C4-2B (cell line): ENCODE measurements at regions not wholly inside any gene's neighbourhood (a gene's known extent, or its start where the extent isn't known, plus 50 kb on each side); places are given as distances from the start of the nearest gene placed in this dataset.

Source experiments
- ZFX ChIP-seq: fragments of 450-650 bp; IDR thresholded peaks from 2 replicates; pipeline ENCODE4 v1.6.1; 2017
- TF ChIP-seq, protein P1 (sequence below): fragments of 450-650 bp; conservative IDR thresholded peaks from 2 replicates; pipeline ENCODE4 v1.5.1; 2017; ENCODE audit warnings: mild to moderate bottlenecking

DNA sequence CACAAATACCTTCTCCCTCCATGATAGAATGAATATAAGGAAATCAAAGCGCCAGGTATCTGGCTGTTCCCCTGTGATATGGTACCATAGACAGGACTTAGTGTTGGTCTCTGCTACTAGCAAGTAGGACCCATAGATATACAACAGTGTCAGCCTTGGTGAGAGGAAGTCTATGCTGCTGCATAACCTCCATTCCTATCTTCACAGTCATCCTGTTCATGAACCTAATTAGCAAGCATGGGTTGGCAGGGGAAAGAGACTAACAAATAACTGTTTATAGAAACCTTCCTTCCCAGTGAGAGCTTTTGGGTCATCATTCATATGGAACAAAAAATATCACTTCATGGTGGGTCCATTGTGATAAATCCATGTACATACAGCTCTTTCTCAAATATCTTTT, 188.9 kb upstream of the FAM98A start:
- TF ChIP-seq, protein P1, sequence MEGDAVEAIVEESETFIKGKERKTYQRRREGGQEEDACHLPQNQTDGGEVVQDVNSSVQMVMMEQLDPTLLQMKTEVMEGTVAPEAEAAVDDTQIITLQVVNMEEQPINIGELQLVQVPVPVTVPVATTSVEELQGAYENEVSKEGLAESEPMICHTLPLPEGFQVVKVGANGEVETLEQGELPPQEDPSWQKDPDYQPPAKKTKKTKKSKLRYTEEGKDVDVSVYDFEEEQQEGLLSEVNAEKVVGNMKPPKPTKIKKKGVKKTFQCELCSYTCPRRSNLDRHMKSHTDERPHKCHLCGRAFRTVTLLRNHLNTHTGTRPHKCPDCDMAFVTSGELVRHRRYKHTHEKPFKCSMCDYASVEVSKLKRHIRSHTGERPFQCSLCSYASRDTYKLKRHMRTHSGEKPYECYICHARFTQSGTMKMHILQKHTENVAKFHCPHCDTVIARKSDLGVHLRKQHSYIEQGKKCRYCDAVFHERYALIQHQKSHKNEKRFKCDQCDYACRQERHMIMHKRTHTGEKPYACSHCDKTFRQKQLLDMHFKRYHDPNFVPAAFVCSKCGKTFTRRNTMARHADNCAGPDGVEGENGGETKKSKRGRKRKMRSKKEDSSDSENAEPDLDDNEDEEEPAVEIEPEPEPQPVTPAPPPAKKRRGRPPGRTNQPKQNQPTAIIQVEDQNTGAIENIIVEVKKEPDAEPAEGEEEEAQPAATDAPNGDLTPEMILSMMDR, result no peak
- no peak for TF ChIP-seq ZFX
